ENCODE measurements at regions not wholly inside any gene's neighbourhood (a gene's known extent, or its start where the extent isn't known, plus 50 kb on each side); places are given as distances from the start of the nearest gene placed in this dataset.

GRCh38 chr14:104369208-104369607 is 210.4 kb upstream of the C14orf180 start:
- TF ChIP-seq REST (IDR thresholded peaks at IDR 0.05; ENCODE audit: insufficient read depth in 1 of 2, low read depth in 2 of 2, low read length in 2 of 2), result no peak
- no peak for TF ChIP-seq POLR2AphosphoS5 (IDR thresholded peaks at IDR 0.05; ENCODE audit: low read depth, low read length)
